NT2/D1 (cell line): ENCODE measurements at regions not wholly inside any gene's neighbourhood (a gene's known extent, or its start where the extent isn't known, plus 50 kb on each side); places are given as distances from the start of the nearest gene placed in this dataset.

Source experiments
- YY1 ChIP-seq: IDR thresholded peaks from 2 replicates; pipeline ENCODE4 v1.6.1; 2011; ENCODE audit not compliant: insufficient read length, insufficient read depth
- ZNF274 ChIP-seq: IDR thresholded peaks from 2 replicates; pipeline ENCODE4 v1.6.1; 2011; ENCODE audit warnings: mild to moderate bottlenecking, low read depth, low read length

- TF ChIP-seq YY1 (no peak), ZNF274 (no peak)
Measured at GRCh38 chr7:120216947-120217346, 56.0 kb upstream of the KCND2 start.
